ENCODE measurements at regions not wholly inside any gene's neighbourhood (a gene's known extent, or its start where the extent isn't known, plus 50 kb on each side); places are given as distances from the start of the nearest gene placed in this dataset.

DNA sequence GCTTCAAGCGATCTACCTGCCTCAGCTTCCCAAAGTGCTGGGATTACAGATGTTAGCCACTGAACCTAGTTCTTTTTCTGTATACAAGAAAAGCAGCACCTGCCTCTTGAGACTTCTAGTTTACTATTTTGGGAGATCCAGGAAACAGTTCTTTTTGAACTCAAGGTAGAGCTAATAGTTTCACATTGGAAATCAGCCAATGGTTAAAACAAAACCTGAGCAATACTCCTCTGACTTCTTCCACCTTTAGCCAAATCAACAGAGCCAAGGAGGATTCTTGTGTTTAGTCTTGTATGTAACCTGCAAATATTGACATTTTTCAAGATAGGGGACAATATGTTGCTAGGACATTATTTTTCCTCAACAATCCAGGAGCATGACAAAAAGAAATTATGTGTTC, 349.4 kb downstream of the SH3GL2 start:
- intact Hi-C loops (cut with DNase I; ENCODE audit: low total_unique reads) = no loop called here

DNA sequence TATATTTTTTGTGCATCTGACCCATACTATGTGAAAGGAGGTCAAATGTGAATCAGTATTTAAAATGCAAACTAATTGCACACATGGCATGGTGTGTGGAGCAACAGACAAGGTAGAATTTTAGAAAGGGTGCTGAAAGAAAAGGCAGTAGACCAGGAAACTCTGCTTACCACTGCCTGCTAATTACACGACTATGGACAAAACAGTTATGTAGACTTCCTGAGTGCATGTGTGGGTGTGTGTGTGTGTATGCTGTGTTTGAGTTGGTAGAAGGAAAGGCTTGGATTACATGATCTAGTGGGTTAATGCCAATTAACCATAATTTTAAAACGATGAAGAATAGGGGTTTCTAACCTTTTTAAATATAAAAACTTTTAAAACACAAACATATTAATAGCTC, 349.9 kb downstream of the SH3GL2 start:
- no peak for TF ChIP-seq POLR2AphosphoS5 (IDR thresholded peaks at IDR 0.05)
- TF ChIP-seq POLR2A (IDR thresholded peaks at IDR 0.05) = no peak
- TF ChIP-seq, protein P1, sequence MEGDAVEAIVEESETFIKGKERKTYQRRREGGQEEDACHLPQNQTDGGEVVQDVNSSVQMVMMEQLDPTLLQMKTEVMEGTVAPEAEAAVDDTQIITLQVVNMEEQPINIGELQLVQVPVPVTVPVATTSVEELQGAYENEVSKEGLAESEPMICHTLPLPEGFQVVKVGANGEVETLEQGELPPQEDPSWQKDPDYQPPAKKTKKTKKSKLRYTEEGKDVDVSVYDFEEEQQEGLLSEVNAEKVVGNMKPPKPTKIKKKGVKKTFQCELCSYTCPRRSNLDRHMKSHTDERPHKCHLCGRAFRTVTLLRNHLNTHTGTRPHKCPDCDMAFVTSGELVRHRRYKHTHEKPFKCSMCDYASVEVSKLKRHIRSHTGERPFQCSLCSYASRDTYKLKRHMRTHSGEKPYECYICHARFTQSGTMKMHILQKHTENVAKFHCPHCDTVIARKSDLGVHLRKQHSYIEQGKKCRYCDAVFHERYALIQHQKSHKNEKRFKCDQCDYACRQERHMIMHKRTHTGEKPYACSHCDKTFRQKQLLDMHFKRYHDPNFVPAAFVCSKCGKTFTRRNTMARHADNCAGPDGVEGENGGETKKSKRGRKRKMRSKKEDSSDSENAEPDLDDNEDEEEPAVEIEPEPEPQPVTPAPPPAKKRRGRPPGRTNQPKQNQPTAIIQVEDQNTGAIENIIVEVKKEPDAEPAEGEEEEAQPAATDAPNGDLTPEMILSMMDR (IDR thresholded peaks at IDR 0.05) = no peak
- Histone ChIP-seq H3K27me3 (no peaks in the 10 kb centered on the region), H3K4me3 (no peak overlapping the region), H3K36me3 (no peaks in the 10 kb centered on the region), H3K9me3 (no peaks in the 10 kb centered on the region), H3K4me1 (no peaks in the 10 kb centered on the region), H3K27ac (no peak overlapping the region)
- DNase-seq (ENCODE audit: low spot score in 2 of 2) = no peak
- intact Hi-C loops (cut with DNase I; ENCODE audit: low total_unique reads) = no loop called here

More for the DNA sequence above, 349.4 kb downstream of the SH3GL2 start:
- TF ChIP-seq, protein P1 (IDR thresholded peaks at IDR 0.05) = no peak
- TF ChIP-seq POLR2AphosphoS5 (IDR thresholded peaks at IDR 0.05) (no peak), POLR2A (IDR thresholded peaks at IDR 0.05) (no peak)
- no peak overlapping the region for H3K27ac ChIP-seq
- no peak for DNase-seq (ENCODE audit: low spot score in 2 of 2)
- no peaks in the 10 kb centered on the region for H3K4me1 ChIP-seq
- no peaks in the 10 kb centered on the region for H3K27me3 ChIP-seq
- no peaks in the 10 kb centered on the region for H3K36me3 ChIP-seq
- no peaks in the 10 kb centered on the region for H3K9me3 ChIP-seq
- H3K4me3 ChIP-seq = no peak overlapping the region

DNA sequence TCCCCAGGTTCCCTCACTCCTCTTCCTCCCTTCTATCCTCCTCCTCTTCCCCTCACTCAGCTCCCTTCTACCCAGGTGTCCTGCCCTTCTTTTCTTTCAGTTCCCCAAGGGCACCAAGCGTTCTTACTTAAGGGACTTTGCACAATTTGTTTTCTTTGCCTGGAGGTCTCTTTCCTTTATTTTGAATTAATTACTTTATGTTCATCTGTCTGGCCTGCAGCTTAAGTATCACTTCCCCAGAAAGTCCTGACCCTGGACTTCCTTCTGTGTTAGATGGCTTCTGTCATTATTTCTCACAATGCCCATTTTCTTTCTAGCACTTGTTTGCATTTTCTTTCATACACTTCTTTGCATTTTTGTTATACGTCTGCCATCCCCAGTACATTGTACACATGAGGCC, 350.6 kb downstream of the SH3GL2 start:
- H3K4me1 ChIP-seq = no peaks in the 10 kb centered on the region
- intact Hi-C loops (cut with DNase I; ENCODE audit: low total_unique reads) = no loop called here
- TF ChIP-seq POLR2A (IDR thresholded peaks at IDR 0.05) (no peak), POLR2AphosphoS5 (IDR thresholded peaks at IDR 0.05) (no peak)
- TF ChIP-seq, protein P1 (IDR thresholded peaks at IDR 0.05) = no peak

DNA sequence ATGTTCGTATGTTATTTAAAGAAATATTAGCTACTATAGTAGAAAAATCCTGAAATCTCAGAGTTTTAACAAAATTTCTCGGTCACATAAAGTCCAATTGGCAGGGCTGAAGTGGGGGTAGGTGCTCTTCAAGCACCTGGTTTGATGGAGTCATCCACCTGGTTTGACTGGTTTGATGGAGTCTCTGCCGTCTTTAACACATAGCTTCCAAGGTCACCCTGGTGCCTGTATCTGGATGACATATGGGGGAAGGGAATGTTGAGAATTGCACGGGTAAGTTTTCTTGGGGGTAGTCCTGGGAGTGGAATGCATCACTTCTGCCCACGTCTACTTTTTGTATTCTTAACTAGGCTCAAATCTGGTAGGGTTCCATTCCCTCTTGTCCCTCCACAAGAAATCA, 351.2 kb downstream of the SH3GL2 start:
- no peaks in the 10 kb centered on the region for H3K27me3 ChIP-seq
- H3K4me3 ChIP-seq = no peak overlapping the region
- H3K36me3 ChIP-seq = no peaks in the 10 kb centered on the region
- H3K27ac ChIP-seq = no peak overlapping the region
- intact Hi-C loops (cut with DNase I; ENCODE audit: low total_unique reads) = no loop called here
- H3K9me3 ChIP-seq = no peaks in the 10 kb centered on the region
- TF ChIP-seq, protein P1 (IDR thresholded peaks at IDR 0.05) = no peak
- no peak for TF ChIP-seq POLR2A (IDR thresholded peaks at IDR 0.05)
- no peak for TF ChIP-seq POLR2AphosphoS5 (IDR thresholded peaks at IDR 0.05)
- H3K4me1 ChIP-seq = no peaks in the 10 kb centered on the region
- no peak for DNase-seq (ENCODE audit: low spot score in 2 of 2)

More for the DNA sequence above, 350.6 kb downstream of the SH3GL2 start:
- no peak for DNase-seq (ENCODE audit: low spot score in 2 of 2)
- no peak overlapping the region for H3K27ac ChIP-seq
- H3K27me3 ChIP-seq = no peaks in the 10 kb centered on the region
- no peaks in the 10 kb centered on the region for H3K36me3 ChIP-seq
- no peaks in the 10 kb centered on the region for H3K9me3 ChIP-seq
- no peak overlapping the region for H3K4me3 ChIP-seq

DNA sequence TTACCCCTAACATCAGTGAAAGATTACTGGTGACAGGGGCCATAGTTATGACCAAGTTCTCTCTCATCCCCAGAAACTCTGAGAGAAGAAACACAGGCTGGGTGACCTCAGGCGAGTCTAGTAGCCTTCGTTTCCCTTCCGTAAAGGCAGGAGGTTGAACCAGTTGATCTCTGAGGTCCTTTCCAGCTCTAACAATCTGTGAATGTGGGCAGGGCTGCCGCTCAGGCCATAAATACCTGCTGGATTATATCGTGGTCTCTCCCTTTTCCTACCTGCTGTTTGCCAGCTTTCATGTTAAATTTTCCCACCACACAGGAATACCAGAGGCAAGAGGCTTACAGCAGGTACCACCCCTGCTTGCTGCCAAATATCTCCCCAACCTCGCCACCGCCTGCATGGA, 357.5 kb downstream of the SH3GL2 start:
- no peak for DNase-seq (ENCODE audit: low spot score in 2 of 2)
- Histone ChIP-seq H3K36me3 (no peaks in the 10 kb centered on the region), H3K4me1 (no peaks in the 10 kb centered on the region), H3K4me3 (no peak overlapping the region), H3K9me3 (no peaks in the 10 kb centered on the region), H3K27me3 (no peaks in the 10 kb centered on the region), H3K27ac (no peak overlapping the region)
- TF ChIP-seq POLR2AphosphoS5 (IDR thresholded peaks at IDR 0.05) (no peak), POLR2A (IDR thresholded peaks at IDR 0.05) (no peak)
- TF ChIP-seq, protein P1 (IDR thresholded peaks at IDR 0.05) = no peak
- intact Hi-C loops (cut with DNase I; ENCODE audit: low total_unique reads) = no loop called here
